KMS-11 (cell line): ENCODE measurements at regions not wholly inside any gene's neighbourhood (a gene's known extent, or its start where the extent isn't known, plus 50 kb on each side); places are given as distances from the start of the nearest gene placed in this dataset.

Experiments used
- H2AFZ ChIP-seq: fragments of 200-600 bp; sonication (generic); 2 replicates; pipeline ENCODE4 v1.6.1; 2016; ENCODE audit warnings: antibody characterized with exemption, mixed run types, low read depth
- H3K27ac ChIP-seq: fragments of 200-600 bp; sonication (generic); 2 replicates; pipeline ENCODE4 v1.6.1; 2016; ENCODE audit warnings: mild to moderate bottlenecking, mixed run types
- H3K27me3 ChIP-seq: fragments of 200-600 bp; sonication (generic); 2 replicates; pipeline ENCODE4 v1.6.1; 2017; ENCODE audit warnings: mild to moderate bottlenecking, low read depth, mixed run types, moderate library complexity; ENCODE audit not compliant: insufficient read depth
- H3K36me3 ChIP-seq: fragments of 200-600 bp; sonication (generic); 2 replicates; pipeline ENCODE4 v1.6.1; 2017; ENCODE audit warnings: mild to moderate bottlenecking, mixed run types; ENCODE audit not compliant: insufficient read depth
- H3K4me1 ChIP-seq: fragments of 200-600 bp; sonication (generic); 2 replicates; pipeline ENCODE4 v1.6.1; 2016; ENCODE audit warnings: mild to moderate bottlenecking, low read depth, mixed run types; ENCODE audit not compliant: poor library complexity, severe bottlenecking
- H3K4me2 ChIP-seq: fragments of 200-600 bp; sonication (generic); 2 replicates; pipeline ENCODE4 v1.7.0; 2016; ENCODE audit warnings: mild to moderate bottlenecking, mixed run types
- H3K4me3 ChIP-seq: fragments of 200-600 bp; sonication (generic); IDR thresholded peaks from 2 replicates; pipeline ENCODE4 v1.6.1; 2017; ENCODE audit warnings: low read depth, low read length, mixed read lengths; ENCODE audit not compliant: insufficient read depth
- H3K79me2 ChIP-seq: fragments of 200-600 bp; sonication (generic); 2 replicates; pipeline ENCODE4 v1.6.1; 2016; ENCODE audit warnings: low read depth, mixed run types; ENCODE audit not compliant: insufficient read depth
- H3K9ac ChIP-seq: fragments of 200-600 bp; sonication (generic); 2 replicates; pipeline ENCODE4 v1.6.1; 2016; ENCODE audit warnings: mild to moderate bottlenecking, mixed run types
- H4K20me1 ChIP-seq: fragments of 200-600 bp; sonication (generic); 2 replicates; pipeline ENCODE4 v1.6.1; 2016; ENCODE audit warnings: mild to moderate bottlenecking, mixed run types; ENCODE audit not compliant: insufficient read depth
- CTCF ChIP-seq: fragments of 200-600 bp; sonication (generic); conservative IDR thresholded peaks from 2 replicates; pipeline ENCODE4 v1.6.1; 2017; ENCODE audit warnings: low read depth, mild to moderate bottlenecking, antibody characterized with exemption, low read length, moderate library complexity, mixed read lengths

DNA sequence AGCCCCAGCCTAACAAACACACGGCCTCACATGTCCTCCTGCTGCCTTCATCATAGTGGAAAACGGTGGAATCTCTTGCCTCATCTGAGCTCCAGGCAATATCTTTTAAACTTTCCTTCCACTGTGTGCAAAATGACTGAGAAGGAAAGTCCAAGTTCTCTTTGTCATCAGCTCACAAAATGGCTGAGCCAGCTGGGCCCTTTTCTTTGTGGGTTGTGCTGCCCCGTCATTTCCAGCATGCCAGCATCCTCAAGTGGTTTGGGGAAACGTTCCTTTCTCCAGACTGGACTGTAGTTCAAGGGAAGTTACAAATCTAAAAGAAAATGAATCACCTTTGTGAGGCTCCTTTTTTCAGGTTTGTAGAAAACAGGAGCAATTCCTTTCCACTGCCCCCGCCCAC is 171.1 kb upstream of the FSTL4 start:
- H3K4me1 ChIP-seq: no peaks in the 10 kb centered on the region
- H3K4me3 ChIP-seq: no peak overlapping the region
- no peak for TF ChIP-seq CTCF
- no peak overlapping the region for H2AFZ ChIP-seq
- H3K27ac ChIP-seq: no peak overlapping the region
- H3K9ac ChIP-seq: no peak overlapping the region
- H4K20me1 ChIP-seq: no peaks in the 10 kb centered on the region
- H3K36me3 ChIP-seq: no peaks in the 10 kb centered on the region
- H3K4me2 ChIP-seq: no peak overlapping the region
- H3K27me3 ChIP-seq: no peaks in the 10 kb centered on the region
- H3K79me2 ChIP-seq: no peaks in the 10 kb centered on the region

GRCh38 chr5:133782736-133783135 is 170.4 kb upstream of the FSTL4 start:
- no peaks in the 10 kb centered on the region for H3K4me1 ChIP-seq
- H2AFZ ChIP-seq: no peak overlapping the region
- H3K4me3 ChIP-seq: no peak overlapping the region
- H3K36me3 ChIP-seq: no peaks in the 10 kb centered on the region
- H3K4me2 ChIP-seq: no peak overlapping the region
- H3K79me2 ChIP-seq: no peaks in the 10 kb centered on the region
- H3K27ac ChIP-seq: no peak overlapping the region
- no peak for TF ChIP-seq CTCF
- H3K9ac ChIP-seq: no peak overlapping the region
- no peaks in the 10 kb centered on the region for H3K27me3 ChIP-seq
- H4K20me1 ChIP-seq: no peaks in the 10 kb centered on the region

- Histone ChIP-seq H3K4me3 (no peak overlapping the region), H3K4me2 (no peak overlapping the region), H3K27ac (no peak overlapping the region), H3K36me3 (no peaks in the 10 kb centered on the region), H3K27me3 (no peaks in the 10 kb centered on the region), H2AFZ (no peak overlapping the region), H3K9ac (no peak overlapping the region), H3K4me1 (no peaks in the 10 kb centered on the region), H4K20me1 (no peaks in the 10 kb centered on the region), H3K79me2 (no peaks in the 10 kb centered on the region)
- TF ChIP-seq CTCF: no peak
Observed at GRCh38 chr5:133781436-133782225, 169.3 kb upstream of the FSTL4 start.

GRCh38 chr5:133780619-133781280 is 168.4 kb upstream of the FSTL4 start:
- no peak overlapping the region for H3K27ac ChIP-seq

More at GRCh38 chr5:133780619-133781280, 168.4 kb upstream of the FSTL4 start:
- no peak overlapping the region for H3K4me2 ChIP-seq
- H3K27me3 ChIP-seq: no peaks in the 10 kb centered on the region
- H3K4me1 ChIP-seq: no peaks in the 10 kb centered on the region
- H4K20me1 ChIP-seq: no peaks in the 10 kb centered on the region
- H3K79me2 ChIP-seq: no peaks in the 10 kb centered on the region
- no peak overlapping the region for H3K4me3 ChIP-seq
- H3K36me3 ChIP-seq: no peaks in the 10 kb centered on the region
- TF ChIP-seq CTCF: no peak
- H3K9ac ChIP-seq: no peak overlapping the region
- no peak overlapping the region for H2AFZ ChIP-seq
